Fibroblast of pulmonary artery (primary cell): ENCODE measurements at regions not wholly inside any gene's neighbourhood (a gene's known extent, or its start where the extent isn't known, plus 50 kb on each side); places are given as distances from the start of the nearest gene placed in this dataset.

Source experiments
- DNase-seq: peaks from one replicate; pipeline ENCODE4 v3.0.0-alpha.2; 2010; ENCODE audit warnings: low read depth
- H3K4me3 ChIP-seq: replicated peaks from 2 replicates; pipeline ENCODE4 v1.5.1; 2011; ENCODE audit warnings: low read depth, mild to moderate bottlenecking, control low read depth, low read length, moderate library complexity
- CTCF ChIP-seq: IDR thresholded peaks from 2 replicates; pipeline ENCODE4 v1.5.1; 2011; ENCODE audit warnings: mild to moderate bottlenecking, control low read depth, low read length, inconsistent platforms; ENCODE audit errors: missing control alignments

DNA sequence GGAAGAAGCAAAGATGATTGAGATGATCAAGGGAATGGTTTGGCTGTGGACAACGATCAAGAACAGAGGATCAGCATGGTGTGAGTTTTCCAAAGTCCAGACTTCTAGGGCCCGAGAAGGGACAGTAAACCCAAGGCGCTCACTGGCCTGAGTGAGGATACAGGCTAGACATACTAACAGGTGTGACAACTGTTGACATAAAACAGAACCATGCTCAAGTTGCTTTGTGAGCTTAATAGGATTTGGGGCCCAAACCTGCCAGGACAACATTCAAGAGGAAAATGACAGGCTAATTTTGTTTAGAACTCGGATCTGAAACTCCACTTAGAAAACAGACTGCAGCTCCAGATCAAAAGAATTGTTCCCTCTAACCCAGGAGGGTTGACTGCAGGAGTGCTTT is 68.1 kb upstream of the ACKR3 start:
- no peak for DNase-seq
- no peak for TF ChIP-seq CTCF
- H3K4me3 ChIP-seq: no peak overlapping the region

- H3K4me3 ChIP-seq: no peak overlapping the region
- no peak for DNase-seq
- TF ChIP-seq CTCF: no peak
Measured at GRCh38 chr2:236503100-236503499, 66.5 kb upstream of the ACKR3 start.

DNA sequence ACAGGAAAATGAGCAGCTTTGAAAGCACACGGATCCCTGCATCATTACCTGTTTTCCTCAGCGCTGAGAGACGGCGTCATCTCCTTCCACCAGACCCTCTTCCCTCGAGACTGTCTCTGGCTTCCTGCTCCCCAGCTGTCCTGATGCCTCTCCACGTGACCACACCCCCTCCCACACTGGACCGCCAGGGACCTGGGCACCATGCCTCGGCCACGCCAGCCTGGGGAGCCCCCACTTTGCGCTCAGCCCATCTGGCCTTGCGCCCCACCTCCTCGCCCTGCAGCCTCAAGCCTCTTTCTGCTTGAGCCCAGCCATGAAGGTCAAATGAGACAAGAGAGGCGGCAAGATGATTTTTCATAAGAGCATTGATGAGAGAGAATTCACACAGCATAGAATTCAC is 66.0 kb upstream of the ACKR3 start:
- no peak for TF ChIP-seq CTCF
- H3K4me3 ChIP-seq: no peak overlapping the region
- no peak for DNase-seq

DNA sequence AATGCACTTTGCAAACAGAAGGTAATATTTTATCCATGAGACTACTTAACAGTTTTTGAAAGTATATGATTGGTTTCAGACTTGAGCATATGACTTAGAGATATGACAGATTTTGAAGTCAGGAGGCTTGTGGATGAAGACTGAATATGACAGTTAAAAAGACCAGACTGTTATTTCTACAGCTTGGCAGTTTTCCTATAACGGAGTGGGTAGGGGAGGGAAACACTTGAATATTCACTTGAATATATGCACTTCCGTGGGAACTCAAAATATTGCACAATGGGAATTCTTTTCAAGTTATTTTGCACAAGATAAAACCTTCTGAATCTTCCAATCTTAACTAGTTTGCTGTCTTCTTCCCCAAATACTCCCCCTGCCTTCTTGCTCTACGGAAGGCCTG is 64.6 kb upstream of the ACKR3 start:
- DNase-seq: peak; percentile 52
- no peak overlapping the region for H3K4me3 ChIP-seq
- TF ChIP-seq CTCF: no peak

DNA sequence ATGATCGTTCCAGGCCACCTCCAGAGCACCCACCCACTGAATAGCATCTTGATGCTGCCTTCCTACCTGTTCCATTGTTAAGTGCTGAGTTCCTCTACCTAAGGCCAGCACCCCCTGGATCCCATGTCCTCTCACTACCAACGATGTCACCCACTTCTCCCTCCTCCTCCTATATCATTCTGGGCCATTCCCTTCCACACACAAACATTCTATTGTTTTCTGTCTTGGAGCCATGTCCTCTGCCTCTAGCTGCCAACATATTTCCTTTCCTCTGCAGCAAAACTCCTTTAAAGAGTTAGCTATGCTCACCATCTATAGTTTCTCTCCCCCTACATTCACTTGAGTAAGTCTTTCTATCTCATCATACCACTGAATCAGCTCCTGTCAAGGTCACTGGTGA is 64.0 kb upstream of the ACKR3 start:
- TF ChIP-seq CTCF: no peak
- no peak for DNase-seq
- no peak overlapping the region for H3K4me3 ChIP-seq

DNA sequence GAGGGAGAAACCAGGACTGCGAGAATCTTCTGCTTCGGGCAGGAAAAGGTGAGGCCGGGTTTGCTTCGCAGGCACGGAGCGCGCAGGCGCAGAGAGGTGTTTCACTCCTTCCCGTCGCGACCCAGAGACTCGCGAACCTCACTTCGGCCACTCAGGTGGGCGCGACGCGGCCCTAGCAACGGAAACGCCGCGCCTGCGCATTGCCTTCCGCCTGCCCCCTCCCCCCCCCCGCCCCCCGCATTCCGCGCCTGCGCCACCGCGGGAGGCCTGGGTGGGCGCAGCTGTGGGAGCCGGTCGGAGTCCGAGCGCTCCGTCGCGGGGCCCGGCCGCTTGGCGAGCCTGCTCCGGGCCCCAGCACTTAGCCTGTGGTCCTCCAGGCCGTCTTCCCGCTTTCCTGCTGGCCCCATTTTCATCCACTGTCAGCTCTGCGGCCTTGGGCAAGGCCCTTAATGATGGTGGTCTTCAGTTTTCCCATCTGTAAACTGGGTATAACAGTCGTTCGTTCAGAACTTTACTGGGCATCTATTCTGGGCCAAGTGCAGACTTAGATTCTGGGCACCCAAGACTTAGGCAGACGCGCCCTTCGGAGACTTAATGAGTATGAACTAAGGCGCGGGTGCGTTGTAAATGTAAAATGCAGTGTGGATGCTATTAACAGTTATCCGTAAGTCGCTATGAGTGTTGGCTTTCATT is 62.1 kb upstream of the ACKR3 start:
- peak overlapping the region; percentile 31 for H3K4me3 ChIP-seq
- DNase-seq: peak; percentile 30

More for the DNA sequence above, 62.1 kb upstream of the ACKR3 start:
- TF ChIP-seq CTCF: no peak
